ENCODE measurements at regions not wholly inside any gene's neighbourhood (a gene's known extent, or its start where the extent isn't known, plus 50 kb on each side); places are given as distances from the start of the nearest gene placed in this dataset.

- TF ChIP-seq CTCF (conservative IDR thresholded peaks at IDR 0.05), result no peak
- H3K4me1 Mint-ChIP-seq, result no peaks in the 10 kb centered on the region
- no peak overlapping the region for H3K4me3 Mint-ChIP-seq
- H3K9me3 Mint-ChIP-seq, result no peaks in the 10 kb centered on the region
- no peak overlapping the region for H3K27ac Mint-ChIP-seq (ENCODE audit: unreplicated experiment)
- DNase-seq (ENCODE audit: low read depth, low spot score), result no peak
- H3K36me3 Mint-ChIP-seq (ENCODE audit: low read depth), result no peaks in the 10 kb centered on the region
- H3K27me3 Mint-ChIP-seq (ENCODE audit: low read depth), result no peaks in the 10 kb centered on the region
Observed at GRCh38 chr4:3680656-3681055, 85.5 kb upstream of the ADRA2C start.

- H3K27ac Mint-ChIP-seq (ENCODE audit: unreplicated experiment), result no peak overlapping the region
- no peaks in the 10 kb centered on the region for H3K4me1 Mint-ChIP-seq
- H3K27me3 Mint-ChIP-seq (ENCODE audit: low read depth), result no peaks in the 10 kb centered on the region
- H3K36me3 Mint-ChIP-seq (ENCODE audit: low read depth), result no peaks in the 10 kb centered on the region
- no peak for DNase-seq (ENCODE audit: low read depth, low spot score)
- TF ChIP-seq CTCF (conservative IDR thresholded peaks at IDR 0.05), result no peak
- no peaks in the 10 kb centered on the region for H3K9me3 Mint-ChIP-seq
- H3K4me3 Mint-ChIP-seq, result no peak overlapping the region
Observed at GRCh38 chr4:3679851-3680311, 86.3 kb upstream of the ADRA2C start.

GRCh38 chr4:3679071-3679825, 86.9 kb upstream of the ADRA2C start:
- Mint-ChIP-seq H3K27me3 (ENCODE audit: low read depth) (no peaks in the 10 kb centered on the region), H3K4me1 (no peaks in the 10 kb centered on the region), H3K36me3 (ENCODE audit: low read depth) (no peaks in the 10 kb centered on the region), H3K4me3 (no peak overlapping the region), H3K9me3 (no peaks in the 10 kb centered on the region), H3K27ac (ENCODE audit: unreplicated experiment) (no peak overlapping the region)
- no peak for DNase-seq (ENCODE audit: low read depth, low spot score)
- TF ChIP-seq CTCF (conservative IDR thresholded peaks at IDR 0.05), result no peak

GRCh38 chr4:3677748-3678070, 88.5 kb upstream of the ADRA2C start:
- H3K27me3 Mint-ChIP-seq (ENCODE audit: low read depth), result no peaks in the 10 kb centered on the region
- no peaks in the 10 kb centered on the region for H3K36me3 Mint-ChIP-seq (ENCODE audit: low read depth)
- no peak overlapping the region for H3K27ac Mint-ChIP-seq (ENCODE audit: unreplicated experiment)
- H3K9me3 Mint-ChIP-seq, result no peaks in the 10 kb centered on the region
- H3K4me3 Mint-ChIP-seq, result no peak overlapping the region
- DNase-seq (ENCODE audit: low read depth, low spot score), result no peak
- TF ChIP-seq CTCF (conservative IDR thresholded peaks at IDR 0.05), result no peak
- no peaks in the 10 kb centered on the region for H3K4me1 Mint-ChIP-seq

GRCh38 chr4:3676907-3677747, 89.1 kb upstream of the ADRA2C start:
- no peak for TF ChIP-seq CTCF (conservative IDR thresholded peaks at IDR 0.05)
- no peak for DNase-seq (ENCODE audit: low read depth, low spot score)
- Mint-ChIP-seq H3K4me3 (no peak overlapping the region), H3K9me3 (no peaks in the 10 kb centered on the region), H3K4me1 (no peaks in the 10 kb centered on the region), H3K27ac (ENCODE audit: unreplicated experiment) (peak overlapping the region; percentile 27), H3K36me3 (ENCODE audit: low read depth) (no peaks in the 10 kb centered on the region), H3K27me3 (ENCODE audit: low read depth) (no peaks in the 10 kb centered on the region)

All from neural crest cell (in vitro differentiated cells).